GM19395 (cell line): ENCODE measurements at regions not wholly inside any gene's neighbourhood (a gene's known extent, or its start where the extent isn't known, plus 50 kb on each side); places are given as distances from the start of the nearest gene placed in this dataset.
"Not testable (repeated sequence)": the region's sequence is repeated elsewhere in the genome, so short reads cannot be mapped to it uniquely, and the experiment has no call there.

Experiments used
- ATAC-seq: cut with Tn5 transposase; IDR thresholded peaks from one replicate; pipeline ENCODE4 v1.9.1; 2021; ENCODE audit warnings: mild to moderate bottlenecking, moderate library complexity; ENCODE audit not compliant: unreplicated experiment

DNA sequence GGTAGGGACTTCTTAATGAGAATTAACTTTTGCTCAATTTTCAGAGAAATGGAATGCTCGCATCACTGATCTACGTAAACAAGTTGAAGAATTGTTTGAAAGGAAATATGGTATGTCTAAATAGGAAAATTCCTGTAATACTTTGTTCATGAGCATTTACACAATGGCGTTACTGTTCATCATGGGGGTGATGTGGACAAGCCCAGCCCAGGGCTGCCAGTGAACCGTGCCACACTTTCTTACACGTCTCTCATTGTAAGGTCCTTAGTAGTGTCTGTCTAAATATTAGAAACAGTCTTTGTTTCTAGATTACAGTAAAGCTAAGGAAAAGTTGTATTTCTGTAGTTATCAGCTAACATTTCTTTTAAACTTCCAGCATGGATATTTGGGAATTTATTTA, 91.0 kb upstream of the SPDYE9 start:
- ATAC-seq = not testable (repeated sequence)

DNA sequence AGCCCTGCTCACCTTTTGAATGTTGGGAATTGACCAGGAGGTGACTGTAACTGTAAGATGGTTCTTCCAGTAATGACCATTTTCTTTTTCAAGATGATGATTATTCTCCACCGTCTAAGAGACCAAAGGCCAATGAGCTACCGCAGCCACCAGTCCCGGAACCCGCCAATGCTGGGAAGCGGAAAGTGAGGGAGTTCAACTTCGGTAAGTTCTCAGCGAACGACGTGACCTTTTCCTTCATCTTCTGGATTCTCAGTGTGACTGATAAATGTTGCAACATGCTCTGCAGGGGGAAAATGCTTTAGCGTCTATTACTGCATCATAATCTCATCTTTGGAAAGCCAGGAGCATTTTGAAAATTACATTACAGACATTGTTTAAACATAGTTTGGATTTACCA, 89.5 kb upstream of the SPDYE9 start:
- not testable (repeated sequence) for ATAC-seq

DNA sequence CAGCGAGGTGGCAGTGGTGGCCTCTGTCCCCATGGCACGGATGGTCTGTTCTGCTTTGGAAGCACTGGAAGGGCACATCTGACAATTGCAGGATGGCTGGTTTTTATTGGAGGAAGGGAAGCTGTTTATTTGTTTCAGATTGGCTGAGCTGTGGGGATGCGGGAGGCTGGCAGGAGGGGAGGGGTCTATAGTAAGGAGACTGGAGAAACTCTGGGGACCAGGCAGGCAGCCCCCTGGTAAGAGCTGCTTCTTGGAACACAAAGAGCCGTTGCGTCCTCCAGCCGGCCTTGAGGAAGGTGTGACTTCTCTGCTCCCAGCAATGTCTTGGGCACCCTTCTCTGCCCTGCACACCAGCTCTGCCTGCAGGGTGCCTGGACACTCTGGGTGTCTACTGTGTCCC, 85.1 kb upstream of the SPDYE9 start:
- ATAC-seq = not testable (repeated sequence)

DNA sequence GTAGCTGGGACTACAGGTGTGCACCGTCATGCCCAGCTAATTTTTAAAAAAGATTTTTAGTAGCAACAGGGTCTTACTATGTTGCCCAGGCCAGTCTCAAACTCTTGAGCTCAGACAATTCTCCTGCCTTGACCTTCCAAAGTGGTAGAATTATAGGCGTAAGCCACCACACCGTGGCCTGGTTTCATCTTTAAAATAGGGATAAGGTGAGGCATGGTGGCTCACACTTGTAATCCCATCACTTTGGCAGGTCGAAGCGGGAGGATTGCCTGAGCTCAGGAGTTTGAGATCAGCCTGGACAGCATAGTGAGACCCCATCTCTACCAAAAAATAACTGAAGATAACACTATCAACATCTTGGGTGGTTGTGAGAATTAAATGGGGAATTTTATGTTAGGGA, 84.6 kb upstream of the SPDYE9 start:
- ATAC-seq = not testable (repeated sequence)

DNA sequence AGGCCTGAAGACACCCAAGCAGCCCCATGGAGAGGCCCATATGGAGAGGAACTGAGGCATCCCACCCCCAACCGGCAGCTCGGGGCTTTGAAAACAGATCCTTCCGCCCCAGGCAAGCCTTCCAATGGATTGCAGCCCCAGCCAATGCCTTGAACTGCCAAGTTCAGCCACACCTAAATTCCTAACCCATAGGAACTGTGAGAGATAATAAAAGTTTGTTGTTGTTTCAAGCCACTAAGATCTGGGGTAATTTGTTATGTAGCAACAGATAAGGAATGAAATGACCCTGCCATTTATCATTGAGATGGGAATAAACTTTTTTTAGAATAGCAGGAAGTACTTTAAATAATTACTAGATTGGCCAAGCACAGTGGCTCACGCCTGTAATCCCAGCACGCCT, 80.3 kb upstream of the SPDYE9 start:
- not testable (repeated sequence) for ATAC-seq

DNA sequence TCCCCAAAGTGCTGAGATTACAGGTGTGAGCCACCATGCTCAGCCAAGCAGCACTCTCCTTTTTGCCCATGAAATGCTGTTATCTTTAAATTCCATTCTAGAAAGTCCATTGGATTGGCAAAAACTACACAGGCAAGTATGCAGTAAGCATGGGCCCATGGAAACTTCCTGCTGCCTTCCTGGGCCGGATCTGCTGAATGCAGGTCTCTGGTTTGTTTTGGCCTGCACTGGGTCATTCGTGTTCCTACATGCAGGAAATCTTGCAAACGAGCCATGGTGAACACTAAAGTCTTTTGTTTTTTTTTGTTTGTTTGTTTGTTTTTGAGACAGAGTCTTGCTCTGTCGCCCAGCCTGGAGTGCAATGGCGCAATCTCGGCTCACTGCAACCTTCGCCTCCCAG, 76.8 kb upstream of the SPDYE9 start:
- not testable (repeated sequence) for ATAC-seq

DNA sequence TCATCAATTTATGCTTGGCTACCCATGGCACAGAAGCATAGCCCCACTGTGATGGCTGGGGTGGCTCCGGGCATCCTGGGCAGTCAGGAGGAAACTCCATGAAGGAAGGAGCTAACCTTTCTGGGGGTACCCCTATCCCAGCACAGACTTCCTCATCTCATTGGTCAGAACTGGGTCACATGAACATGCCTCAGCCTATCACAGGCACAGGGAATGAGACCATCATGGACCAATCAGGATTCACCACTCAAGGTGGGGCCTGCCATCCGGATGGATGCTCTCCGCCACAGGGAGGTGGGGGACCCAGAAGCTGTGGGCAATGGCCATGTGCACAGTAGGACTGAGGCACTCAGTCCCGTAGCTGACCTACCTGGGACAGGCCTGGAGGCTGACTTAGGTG, 75.9 kb upstream of the SPDYE9 start:
- not testable (repeated sequence) for ATAC-seq

DNA sequence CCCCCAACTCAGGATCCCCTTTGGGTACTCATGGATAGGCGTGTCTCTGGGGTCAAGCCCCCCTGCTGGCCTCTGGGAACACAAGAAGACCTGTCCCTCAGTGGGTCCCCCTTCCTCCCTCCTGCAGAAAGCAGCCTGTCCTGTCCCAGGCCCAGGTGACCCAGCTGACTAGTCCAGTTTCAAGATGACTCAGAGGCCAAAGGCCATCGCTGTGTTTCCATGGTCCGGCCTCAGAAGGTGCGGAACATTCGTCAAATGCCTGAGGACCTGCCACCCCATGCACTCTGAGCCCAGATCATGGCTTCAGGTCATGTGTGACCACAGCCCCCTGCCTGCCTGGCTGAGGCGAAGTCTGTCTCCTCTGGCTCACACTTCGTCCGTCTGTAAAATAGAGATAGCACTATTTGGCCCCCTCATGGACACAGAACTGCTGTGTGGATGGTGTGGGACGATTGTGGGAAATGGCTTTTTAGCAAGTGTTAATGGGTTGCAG, 71.4 kb upstream of the SPDYE9 start:
- ATAC-seq = not testable (repeated sequence)

DNA sequence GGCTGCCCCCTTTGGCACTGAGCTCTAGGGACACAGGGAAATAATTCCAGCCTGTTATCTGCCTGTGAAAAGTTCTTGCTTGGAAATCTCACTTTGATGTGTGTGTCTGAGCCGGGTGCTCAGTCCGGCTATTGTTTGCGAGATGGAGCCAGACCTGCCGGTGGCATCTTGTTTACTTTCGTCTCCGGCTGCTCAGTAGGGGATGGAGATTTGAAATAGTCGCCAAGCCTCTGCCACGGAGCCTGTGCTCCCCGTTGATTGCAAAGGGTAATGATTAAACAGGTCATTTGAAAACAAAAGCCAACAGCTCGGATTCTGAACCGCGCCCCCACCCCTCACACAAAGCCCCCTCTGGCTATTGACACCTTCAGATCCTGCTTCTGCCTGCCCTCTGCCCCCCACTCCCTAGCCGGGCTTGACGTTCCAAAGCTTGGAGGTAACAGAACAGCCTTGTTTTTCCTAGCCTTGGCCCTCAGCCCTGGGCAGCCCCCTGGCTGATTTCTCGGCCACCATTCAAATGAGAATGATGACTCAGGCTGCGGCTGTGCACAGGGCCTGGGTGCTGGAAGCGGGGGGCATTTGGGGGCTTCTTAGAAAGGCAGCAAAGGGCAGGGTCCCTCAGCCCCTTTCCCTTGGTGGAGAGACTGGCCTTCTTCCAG, 70.8 kb upstream of the SPDYE9 start:
- ATAC-seq = not testable (repeated sequence)

DNA sequence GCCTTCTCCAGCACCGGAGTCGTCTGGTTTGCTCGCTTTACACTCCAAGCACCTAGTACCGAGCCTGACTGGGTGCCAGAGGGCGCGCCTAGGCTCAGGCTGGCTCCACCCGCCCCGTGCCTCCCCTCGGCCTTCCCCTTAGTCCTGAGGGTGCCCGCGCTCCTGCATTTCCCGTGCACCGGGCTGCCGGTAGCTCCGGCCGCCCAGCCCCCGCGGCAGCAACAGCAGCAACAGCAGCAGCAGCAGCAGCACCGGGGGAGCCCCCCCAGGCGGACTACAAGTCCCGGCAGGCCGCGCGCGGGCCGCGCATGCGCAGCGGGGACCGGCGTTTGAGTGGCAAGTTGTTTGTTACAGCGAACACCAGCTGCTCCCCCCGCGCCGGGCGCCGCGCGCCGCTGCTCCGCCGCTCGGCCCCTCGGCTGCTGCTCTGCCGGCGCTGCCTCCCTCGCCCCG, 68.8 kb upstream of the SPDYE9 start:
- ATAC-seq = peak; percentile 85

DNA sequence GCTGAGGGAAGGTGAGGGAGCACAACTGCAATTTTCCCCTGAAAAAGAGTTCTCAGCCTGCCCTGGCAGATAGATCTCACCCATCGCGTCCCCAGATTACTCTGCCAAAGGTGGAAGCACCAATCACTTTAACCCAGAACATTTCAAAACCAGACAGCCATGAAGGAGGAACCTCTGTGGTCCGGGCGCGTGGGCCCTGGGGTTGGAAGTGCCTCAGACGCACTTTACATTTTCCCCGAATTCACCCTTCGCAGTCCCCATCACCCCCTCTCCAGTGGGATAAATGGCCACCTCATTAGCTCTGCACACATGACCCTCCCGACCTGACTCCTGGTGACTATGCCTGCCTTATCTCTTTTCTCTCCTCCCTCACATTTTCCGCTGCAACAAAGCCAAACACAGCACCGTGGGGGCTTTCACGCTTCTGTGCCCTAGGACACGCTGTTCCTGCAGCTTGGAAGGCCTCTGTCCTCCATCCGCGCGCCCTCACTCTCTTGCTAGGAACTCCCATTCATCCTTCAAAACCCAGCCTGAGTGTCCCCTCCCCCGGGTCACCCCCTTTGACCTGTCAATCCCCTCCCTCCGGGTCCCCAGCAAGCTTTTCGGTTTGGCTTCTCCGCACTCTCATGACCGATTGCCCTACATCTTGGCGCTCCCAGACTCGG, 68.2 kb upstream of the SPDYE9 start:
- ATAC-seq = not testable (repeated sequence)

DNA sequence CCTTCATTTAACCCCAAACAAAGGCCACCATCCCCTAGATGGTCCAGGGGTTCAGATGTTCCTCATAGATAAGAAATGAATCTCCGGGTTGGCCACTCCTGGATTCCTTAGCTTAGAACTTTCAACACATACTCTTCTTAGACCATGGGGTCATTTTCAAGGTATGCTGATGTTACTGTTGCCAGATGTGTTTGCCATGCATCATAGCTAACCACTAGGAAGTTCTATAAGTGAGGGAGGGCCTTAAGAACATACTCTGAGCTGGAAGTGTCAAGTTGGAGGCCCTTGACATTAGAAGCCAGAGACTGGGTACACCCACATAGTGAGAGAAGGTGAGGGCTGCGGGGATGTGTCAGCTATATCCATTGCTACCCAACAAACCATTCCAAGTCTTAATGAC, 62.7 kb upstream of the SPDYE9 start:
- not testable (repeated sequence) for ATAC-seq

DNA sequence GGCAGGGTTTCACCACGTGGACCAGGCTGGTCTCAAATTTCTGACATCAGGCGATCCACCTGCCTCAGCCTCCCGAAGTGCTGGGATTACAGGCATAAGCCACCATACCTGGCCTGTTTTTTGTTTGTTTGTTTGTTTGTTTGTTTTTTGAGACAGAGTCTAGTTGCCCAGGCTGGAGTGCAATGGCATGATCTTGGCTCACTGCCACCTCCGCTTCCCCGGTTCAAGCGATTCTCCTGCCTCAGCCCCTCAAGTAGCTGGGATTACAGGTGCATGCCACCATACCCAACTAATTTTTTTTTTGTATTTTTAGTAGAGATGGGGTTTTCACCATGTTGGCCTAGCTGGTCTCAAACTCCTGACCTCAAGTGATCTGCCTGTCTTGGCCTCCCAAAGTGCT, 61.8 kb upstream of the SPDYE9 start:
- ATAC-seq = not testable (repeated sequence)

DNA sequence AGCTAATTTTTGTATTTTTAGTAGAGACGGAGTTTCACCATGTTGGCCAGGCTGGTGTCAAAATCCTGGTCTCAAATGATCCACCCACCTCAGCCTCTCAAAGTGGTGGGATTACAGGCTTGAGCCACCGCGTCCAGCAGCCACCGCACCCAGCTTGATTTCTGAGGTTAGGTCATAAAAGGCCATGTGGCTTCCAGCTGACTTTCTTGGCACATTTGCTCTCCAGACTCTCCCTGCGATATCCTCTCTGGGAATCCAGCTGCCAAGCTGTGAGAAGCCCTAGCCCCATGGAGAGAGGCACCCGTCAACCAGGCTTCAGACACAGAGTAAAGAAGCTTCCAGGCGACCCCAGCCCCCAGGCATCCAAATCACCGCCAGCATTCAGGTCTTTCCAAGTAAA, 58.2 kb upstream of the SPDYE9 start:
- ATAC-seq = not testable (repeated sequence)

DNA sequence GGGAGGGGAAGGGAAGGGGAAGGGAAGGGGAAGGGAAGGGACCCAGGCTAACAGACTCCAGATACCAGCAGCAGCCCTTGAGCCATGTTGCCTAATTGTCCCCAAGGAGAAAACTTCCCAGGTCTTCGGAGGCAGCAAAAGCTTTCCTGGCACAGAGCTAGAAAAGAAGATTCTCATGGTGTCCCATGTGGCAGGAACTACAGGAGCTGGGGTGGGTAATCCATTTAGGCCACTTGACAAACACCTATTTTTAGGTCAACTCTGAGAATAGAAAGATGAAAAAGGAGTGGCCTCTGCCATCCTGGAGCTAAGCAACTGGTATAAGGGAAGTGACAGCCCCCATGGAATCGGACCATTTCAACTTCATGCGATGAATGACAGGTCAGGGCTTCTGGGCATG, 52.1 kb upstream of the SPDYE9 start:
- not testable (repeated sequence) for ATAC-seq
